HL-60 (cell line): ENCODE measurements at regions not wholly inside any gene's neighbourhood (a gene's known extent, or its start where the extent isn't known, plus 50 kb on each side); places are given as distances from the start of the nearest gene placed in this dataset.

Source experiments
- DNase-seq, 2 experiments: peaks; one replicate each; pipeline ENCODE4 v3.0.0-alpha.2; 2010 to 2020; ENCODE audit warnings: low read depth in 1 of 2, low spot score in 1 of 2
- H3K27ac ChIP-seq: fragments of 250-450 bp; sonication (Bioruptor Pico); replicated peaks from 2 replicates; pipeline ENCODE4 v1.5.1; 2020; ENCODE audit warnings: mild to moderate bottlenecking, moderate library complexity
- H3K27me3 ChIP-seq: fragments of 250-450 bp; sonication (Bioruptor Pico); 2 replicates; pipeline ENCODE4 v1.5.1; 2021; ENCODE audit warnings: mild to moderate bottlenecking, moderate library complexity; ENCODE audit not compliant: insufficient read depth, poor library complexity, severe bottlenecking
- H3K4me3 ChIP-seq: replicated peaks from 2 replicates; pipeline ENCODE4 v1.5.1; 2011; ENCODE audit warnings: mild to moderate bottlenecking, control low read depth, low read length; ENCODE audit not compliant: insufficient read depth
- GABPA ChIP-seq: IDR thresholded peaks from 2 replicates; pipeline ENCODE4 v1.6.1; 2012; ENCODE audit warnings: low read depth
- POLR2AphosphoS5 ChIP-seq: IDR thresholded peaks from 2 replicates; pipeline ENCODE4 v1.6.1; 2012; ENCODE audit warnings: low read depth
- REST ChIP-seq: IDR thresholded peaks from 2 replicates; pipeline ENCODE4 v1.6.1; 2012; ENCODE audit warnings: low read depth; ENCODE audit not compliant: insufficient replicate concordance
- SPI1 ChIP-seq: IDR thresholded peaks from 2 replicates; pipeline ENCODE4 v1.6.1; 2012; ENCODE audit warnings: low read depth, mild to moderate bottlenecking, borderline replicate concordance
- TF ChIP-seq, protein P1 (sequence below): IDR thresholded peaks from one replicate; pipeline ENCODE4 v1.5.1; 2011; ENCODE audit warnings: low read length, control low read depth, inconsistent platforms; ENCODE audit not compliant: insufficient read depth

DNA sequence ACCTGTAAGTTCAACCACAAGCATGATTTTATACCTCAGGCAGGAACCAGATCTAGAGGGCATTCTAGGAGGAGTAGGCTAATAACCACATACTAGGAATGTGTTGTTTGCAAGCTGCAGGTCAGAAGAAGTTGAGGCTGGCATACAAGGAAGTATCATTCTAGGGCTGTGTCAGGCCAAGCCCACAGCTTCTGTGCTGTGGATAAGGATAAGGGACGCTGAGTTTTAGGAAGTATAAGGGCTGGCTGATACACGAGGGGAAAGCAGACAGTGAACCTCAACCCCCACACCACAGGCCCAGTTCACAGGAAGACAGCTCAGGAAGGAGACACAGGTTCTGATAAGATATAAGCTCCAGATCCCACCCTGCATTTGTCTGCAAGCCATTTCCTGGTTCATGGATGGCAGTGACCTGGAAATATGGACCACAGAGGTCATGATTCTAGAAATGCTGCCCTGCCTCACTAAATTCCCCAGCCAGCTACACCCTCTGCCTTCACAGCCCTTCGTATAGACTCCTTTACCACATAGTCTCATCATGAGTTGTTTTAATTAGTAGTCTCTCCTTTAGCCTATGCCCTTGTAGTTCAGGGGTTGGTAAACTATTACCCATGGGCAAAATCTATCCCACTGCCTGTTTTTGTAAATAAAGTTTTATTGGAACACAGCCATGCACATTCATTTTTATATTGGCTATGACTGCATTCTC, 260.7 kb downstream of the OPA1 start:
- peak; percentile 13; the same call in 1 of the 2 replicates for TF ChIP-seq POLR2AphosphoS5
- TF ChIP-seq GABPA: no peak
- peak in 1 of 2 experiments; percentile 54 for DNase-seq
- H3K27ac ChIP-seq: peak overlapping the region; percentile 39

GRCh38 chr3:193857996-193858395, 265.0 kb downstream of the OPA1 start:
- Histone ChIP-seq H3K27me3 (no peaks in the 10 kb centered on the region), H3K27ac (peak overlapping the region; percentile 60), H3K4me3 (no peak overlapping the region)
- TF ChIP-seq REST: no peak
- peak; percentile 15; the same call in 1 of the 2 replicates for TF ChIP-seq GABPA
- TF ChIP-seq, protein P1, sequence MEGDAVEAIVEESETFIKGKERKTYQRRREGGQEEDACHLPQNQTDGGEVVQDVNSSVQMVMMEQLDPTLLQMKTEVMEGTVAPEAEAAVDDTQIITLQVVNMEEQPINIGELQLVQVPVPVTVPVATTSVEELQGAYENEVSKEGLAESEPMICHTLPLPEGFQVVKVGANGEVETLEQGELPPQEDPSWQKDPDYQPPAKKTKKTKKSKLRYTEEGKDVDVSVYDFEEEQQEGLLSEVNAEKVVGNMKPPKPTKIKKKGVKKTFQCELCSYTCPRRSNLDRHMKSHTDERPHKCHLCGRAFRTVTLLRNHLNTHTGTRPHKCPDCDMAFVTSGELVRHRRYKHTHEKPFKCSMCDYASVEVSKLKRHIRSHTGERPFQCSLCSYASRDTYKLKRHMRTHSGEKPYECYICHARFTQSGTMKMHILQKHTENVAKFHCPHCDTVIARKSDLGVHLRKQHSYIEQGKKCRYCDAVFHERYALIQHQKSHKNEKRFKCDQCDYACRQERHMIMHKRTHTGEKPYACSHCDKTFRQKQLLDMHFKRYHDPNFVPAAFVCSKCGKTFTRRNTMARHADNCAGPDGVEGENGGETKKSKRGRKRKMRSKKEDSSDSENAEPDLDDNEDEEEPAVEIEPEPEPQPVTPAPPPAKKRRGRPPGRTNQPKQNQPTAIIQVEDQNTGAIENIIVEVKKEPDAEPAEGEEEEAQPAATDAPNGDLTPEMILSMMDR: no peak
- TF ChIP-seq SPI1: 0 out of 2 replicates have a peak, but pooled peaks have one; percentile 15
- no peak for TF ChIP-seq POLR2AphosphoS5
- DNase-seq: peak; percentile 77 to 88

More for the DNA sequence above, 260.7 kb downstream of the OPA1 start:
- Histone ChIP-seq H3K27me3 (no peaks in the 10 kb centered on the region), H3K4me3 (no peak overlapping the region)

GRCh38 chr3:193859195-193859594, 266.2 kb downstream of the OPA1 start:
- Histone ChIP-seq H3K27ac (no peak overlapping the region), H3K27me3 (no peaks in the 10 kb centered on the region), H3K4me3 (no peak overlapping the region)
- no peak for DNase-seq
- TF ChIP-seq REST (no peak), GABPA (no peak), SPI1 (no peak), POLR2AphosphoS5 (no peak)
- TF ChIP-seq, protein P1: no peak

- H3K4me3 ChIP-seq: no peak overlapping the region
- no peak for TF ChIP-seq SPI1
- TF ChIP-seq POLR2AphosphoS5: no peak
- TF ChIP-seq, protein P1: no peak
- TF ChIP-seq GABPA: no peak
- TF ChIP-seq REST: no peak
- no peaks in the 10 kb centered on the region for H3K27me3 ChIP-seq
- no peak overlapping the region for H3K27ac ChIP-seq
- DNase-seq: no peak
Observed at GRCh38 chr3:193861012-193861411, 268.0 kb downstream of the OPA1 start.
